ENCODE measurements at regions not wholly inside any gene's neighbourhood (a gene's known extent, or its start where the extent isn't known, plus 50 kb on each side); places are given as distances from the start of the nearest gene placed in this dataset.

GRCh38 chr3:152058856-152059255 lies 185.4 kb downstream of the SUCNR1 start:
- TF ChIP-seq REST (IDR thresholded peaks at IDR 0.05; ENCODE audit: low read depth, low read length) (no peak), RXRA (IDR thresholded peaks at IDR 0.05; ENCODE audit: borderline replicate concordance, low read depth) (no peak), CTCF (IDR thresholded peaks at IDR 0.05) (no peak), MXI1 (IDR thresholded peaks at IDR 0.05; ENCODE audit: low read depth, low read length) (no peak), NRF1 (IDR thresholded peaks at IDR 0.05; ENCODE audit: low read depth, low read length) (no peak), EZH2phosphoT487 (IDR thresholded peaks at IDR 0.05; ENCODE audit: borderline replicate concordance, low read depth) (no peak)
